Adrenal gland (tissue), 5 donors: ENCODE measurements at regions not wholly inside any gene's neighbourhood (a gene's known extent, or its start where the extent isn't known, plus 50 kb on each side); places are given as distances from the start of the nearest gene placed in this dataset.

ENCODE experiments used
- CTCF ChIP-seq, 6 experiments: fragments of 450-650 bp in 4 of 6; fragments of 200-600 bp in 2 of 6; sonication (generic) in 1 of 6; IDR thresholded peaks; 1 replicate in 5 of 6; 2 replicates in 1 of 6; pipeline versions ENCODE4 v1.5.1 to v1.8.0; 2016 to 2021; ENCODE audit warnings: antibody characterized with exemption in 6 of 6, mild to moderate bottlenecking in 2 of 6, moderate library complexity in 1 of 6
- POLR2A ChIP-seq, 2 donors: fragments of 450-650 bp; IDR thresholded peaks; one replicate each; pipeline ENCODE4 v1.6.1; 2017; ENCODE audit warnings: antibody characterized with exemption in 2 of 2, mild to moderate bottlenecking in 2 of 2, moderate library complexity in 1 of 2
- donor health status: DM: no; HTN: no; CAD: no.

- TF ChIP-seq CTCF (IDR thresholded peaks at IDR 0.05) (no peak), POLR2A (IDR thresholded peaks at IDR 0.05) (no peak)
Measured at GRCh38 chr20:11448554-11448953, 469.1 kb upstream of the BTBD3 start.
